ENCODE measurements at regions not wholly inside any gene's neighbourhood (a gene's known extent, or its start where the extent isn't known, plus 50 kb on each side); places are given as distances from the start of the nearest gene placed in this dataset.

- H3K4me1 ChIP-seq: peaks cover 11% of the 10 kb centered on the region
- no peaks in the 10 kb centered on the region for H3K9me3 ChIP-seq
- in situ Hi-C loops (cut with MboI; ENCODE audit: low sequenced_read_pairs): no loop called here
- no peaks in the 10 kb centered on the region for H3K27me3 ChIP-seq (ENCODE audit: low read depth)
- no peak for DNase-seq (ENCODE audit: low spot score in 2 of 2)
- H3K36me3 ChIP-seq (replicated peaks): no peaks in the 10 kb centered on the region
- no peak overlapping the region for H3K4me3 ChIP-seq
Observed at GRCh38 chr2:64853306-64853705, 135.9 kb upstream of the SLC1A4 start.

DNA sequence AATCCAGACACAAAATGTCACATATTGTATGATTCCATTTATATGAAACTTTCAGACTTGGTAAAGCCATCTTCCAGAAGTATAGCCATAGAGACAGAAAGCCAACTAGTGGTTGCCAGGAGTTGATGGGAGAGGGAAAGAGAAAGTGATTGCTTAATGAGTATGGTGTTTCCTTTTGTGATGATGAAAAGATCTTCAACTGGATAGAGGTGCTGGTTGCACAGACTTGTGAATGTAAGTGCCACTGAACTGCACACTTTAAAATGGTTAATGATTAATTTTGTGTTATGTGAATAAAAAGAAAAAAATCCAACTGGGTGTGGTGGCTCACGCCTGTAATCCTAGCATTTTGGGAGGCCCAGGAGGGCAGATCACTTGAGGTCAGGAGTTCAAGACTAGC lies 135.3 kb upstream of the SLC1A4 start:
- no peak overlapping the region for H3K4me3 ChIP-seq
- no peaks in the 10 kb centered on the region for H3K9me3 ChIP-seq
- DNase-seq (ENCODE audit: low spot score in 2 of 2): no peak
- H3K36me3 ChIP-seq (replicated peaks): no peaks in the 10 kb centered on the region
- peaks cover 17% of the 10 kb centered on the region for H3K4me1 ChIP-seq
- in situ Hi-C loops (cut with MboI; ENCODE audit: low sequenced_read_pairs): no loop called here
- H3K27me3 ChIP-seq (ENCODE audit: low read depth): no peaks in the 10 kb centered on the region

GRCh38 chr2:64854773-64855237 lies 134.4 kb upstream of the SLC1A4 start:
- Histone ChIP-seq H3K36me3 (replicated peaks) (no peaks in the 10 kb centered on the region), H3K27me3 (ENCODE audit: low read depth) (no peaks in the 10 kb centered on the region), H3K9me3 (no peaks in the 10 kb centered on the region), H3K4me3 (no peak overlapping the region), H3K4me1 (peaks cover 26% of the 10 kb centered on the region)
- in situ Hi-C loops (cut with MboI; ENCODE audit: low sequenced_read_pairs): no loop called here
- no peak for DNase-seq (ENCODE audit: low spot score in 2 of 2)

- Histone ChIP-seq H3K4me3 (no peak overlapping the region), H3K4me1 (peaks cover 29% of the 10 kb centered on the region), H3K9me3 (no peaks in the 10 kb centered on the region), H3K36me3 (replicated peaks) (no peaks in the 10 kb centered on the region; the same call in 1 of the 2 replicates), H3K27me3 (ENCODE audit: low read depth) (no peaks in the 10 kb centered on the region)
- in situ Hi-C loops (cut with MboI; ENCODE audit: low sequenced_read_pairs): no loop called here
- DNase-seq (ENCODE audit: low spot score in 2 of 2): peak; percentile 52 to 54
Observed at GRCh38 chr2:64857581-64858471, 131.4 kb upstream of the SLC1A4 start.

DNA sequence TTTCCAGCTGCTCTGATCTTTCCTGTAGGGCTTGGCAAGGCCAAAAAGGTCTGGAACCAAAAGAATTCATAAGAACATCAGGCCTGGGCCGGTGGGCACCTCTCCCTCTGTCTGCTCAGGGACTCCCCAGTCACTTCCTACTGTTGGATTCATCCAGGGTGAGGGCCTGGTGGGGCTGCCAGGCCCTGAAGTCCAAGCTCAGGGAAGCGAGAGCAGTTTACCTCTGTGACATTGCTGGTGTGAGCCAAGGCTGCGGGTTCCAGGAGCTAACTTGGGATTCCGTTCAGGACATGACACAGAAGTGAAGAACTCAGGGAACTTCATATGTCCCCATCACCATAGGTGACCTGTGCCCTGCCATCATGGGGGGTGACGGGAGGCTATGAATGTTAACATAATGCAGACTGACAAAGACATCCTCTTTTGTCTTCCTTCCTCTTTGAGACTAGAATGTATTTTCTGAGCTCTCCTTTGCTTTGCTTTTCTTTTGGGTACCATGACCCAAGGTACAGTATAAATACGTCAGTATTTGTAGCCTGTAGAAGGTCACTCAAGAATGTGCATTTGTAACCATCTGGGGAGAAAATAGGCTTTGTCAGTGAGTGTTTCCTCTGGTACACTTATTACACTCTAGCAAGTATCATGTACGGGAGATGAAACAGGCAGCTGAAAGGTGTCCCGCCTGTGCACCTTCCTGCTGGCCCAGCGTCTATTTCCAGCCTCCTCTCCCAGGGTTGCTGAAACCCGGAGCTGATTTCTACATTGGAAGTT lies 130.5 kb upstream of the SLC1A4 start:
- Histone ChIP-seq H3K4me1 (peaks cover 29% of the 10 kb centered on the region), H3K36me3 (replicated peaks) (no peaks in the 10 kb centered on the region; the same call in 1 of the 2 replicates), H3K4me3 (no peak overlapping the region; the same call in 1 of the 2 replicates), H3K9me3 (no peaks in the 10 kb centered on the region), H3K27me3 (ENCODE audit: low read depth) (no peaks in the 10 kb centered on the region)
- no peak for DNase-seq (ENCODE audit: low spot score in 2 of 2)
- in situ Hi-C loops (cut with MboI; ENCODE audit: low sequenced_read_pairs): no loop called here

GRCh38 chr2:64859312-64860212 lies 129.6 kb upstream of the SLC1A4 start:
- in situ Hi-C loops (cut with MboI; ENCODE audit: low sequenced_read_pairs): loop anchor here (10.0 kb wide), 1 partner anchor 215 kb away; no protein-coding TSS in a partner anchor

DNA sequence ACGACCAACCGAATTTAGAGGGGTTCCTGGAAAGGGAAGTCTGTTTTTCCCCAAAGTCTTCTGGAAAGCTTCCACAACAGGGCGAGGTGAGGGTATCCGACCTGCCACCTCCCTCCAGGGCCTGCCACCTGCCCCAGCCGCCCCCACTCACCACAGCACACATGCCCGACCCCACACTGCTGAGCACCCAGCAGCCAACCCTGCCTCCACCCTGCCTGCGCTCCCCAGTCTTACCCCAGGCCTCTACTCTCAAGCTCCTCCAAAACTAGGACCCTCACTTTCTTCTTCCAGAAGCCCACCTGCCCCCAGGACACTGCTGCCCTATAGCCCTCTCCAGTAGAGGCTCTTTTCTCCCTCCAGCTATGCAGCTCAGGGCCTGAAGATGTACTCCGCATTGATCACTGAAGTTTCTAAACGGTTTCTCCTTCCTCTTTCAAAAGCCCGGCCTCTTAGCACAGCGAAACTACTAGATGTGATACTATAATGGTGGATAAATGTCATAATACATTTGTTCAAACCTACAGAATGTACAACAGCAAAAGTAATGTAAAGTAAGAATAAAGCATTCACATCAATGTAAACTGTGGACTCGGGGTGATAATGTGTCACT lies 128.8 kb upstream of the SLC1A4 start:
- no peaks in the 10 kb centered on the region for H3K9me3 ChIP-seq
- H3K36me3 ChIP-seq (replicated peaks): no peaks in the 10 kb centered on the region; the same call in 1 of the 2 replicates
- H3K27me3 ChIP-seq (ENCODE audit: low read depth): no peaks in the 10 kb centered on the region
- in situ Hi-C loops (cut with MboI; ENCODE audit: low sequenced_read_pairs): loop anchor here (10.0 kb wide), 1 partner anchor 216 kb away; no protein-coding TSS in a partner anchor
- peaks cover 37% of the 10 kb centered on the region for H3K4me1 ChIP-seq
- no peak overlapping the region for H3K4me3 ChIP-seq
- no peak for DNase-seq (ENCODE audit: low spot score in 2 of 2)

More at GRCh38 chr2:64859312-64860212, 129.6 kb upstream of the SLC1A4 start:
- Histone ChIP-seq H3K4me3 (peak overlapping the region; percentile 7; the same call in 1 of the 2 replicates), H3K9me3 (no peaks in the 10 kb centered on the region), H3K4me1 (peaks cover 34% of the 10 kb centered on the region), H3K36me3 (replicated peaks) (no peaks in the 10 kb centered on the region; the same call in 1 of the 2 replicates), H3K27me3 (ENCODE audit: low read depth) (no peaks in the 10 kb centered on the region)
- peak; percentile 67 to 82 for DNase-seq (ENCODE audit: low spot score in 2 of 2)

GRCh38 chr2:64860936-64861335 lies 128.3 kb upstream of the SLC1A4 start:
- Histone ChIP-seq H3K27me3 (ENCODE audit: low read depth) (no peaks in the 10 kb centered on the region), H3K4me3 (no peak overlapping the region), H3K36me3 (replicated peaks) (no peaks in the 10 kb centered on the region; the same call in 1 of the 2 replicates), H3K4me1 (peaks cover 40% of the 10 kb centered on the region), H3K9me3 (no peaks in the 10 kb centered on the region)
- DNase-seq (ENCODE audit: low spot score in 2 of 2): no peak
- in situ Hi-C loops (cut with MboI; ENCODE audit: low sequenced_read_pairs): loop anchor here (10.0 kb wide), 1 partner anchor 216 kb away; no protein-coding TSS in a partner anchor

DNA sequence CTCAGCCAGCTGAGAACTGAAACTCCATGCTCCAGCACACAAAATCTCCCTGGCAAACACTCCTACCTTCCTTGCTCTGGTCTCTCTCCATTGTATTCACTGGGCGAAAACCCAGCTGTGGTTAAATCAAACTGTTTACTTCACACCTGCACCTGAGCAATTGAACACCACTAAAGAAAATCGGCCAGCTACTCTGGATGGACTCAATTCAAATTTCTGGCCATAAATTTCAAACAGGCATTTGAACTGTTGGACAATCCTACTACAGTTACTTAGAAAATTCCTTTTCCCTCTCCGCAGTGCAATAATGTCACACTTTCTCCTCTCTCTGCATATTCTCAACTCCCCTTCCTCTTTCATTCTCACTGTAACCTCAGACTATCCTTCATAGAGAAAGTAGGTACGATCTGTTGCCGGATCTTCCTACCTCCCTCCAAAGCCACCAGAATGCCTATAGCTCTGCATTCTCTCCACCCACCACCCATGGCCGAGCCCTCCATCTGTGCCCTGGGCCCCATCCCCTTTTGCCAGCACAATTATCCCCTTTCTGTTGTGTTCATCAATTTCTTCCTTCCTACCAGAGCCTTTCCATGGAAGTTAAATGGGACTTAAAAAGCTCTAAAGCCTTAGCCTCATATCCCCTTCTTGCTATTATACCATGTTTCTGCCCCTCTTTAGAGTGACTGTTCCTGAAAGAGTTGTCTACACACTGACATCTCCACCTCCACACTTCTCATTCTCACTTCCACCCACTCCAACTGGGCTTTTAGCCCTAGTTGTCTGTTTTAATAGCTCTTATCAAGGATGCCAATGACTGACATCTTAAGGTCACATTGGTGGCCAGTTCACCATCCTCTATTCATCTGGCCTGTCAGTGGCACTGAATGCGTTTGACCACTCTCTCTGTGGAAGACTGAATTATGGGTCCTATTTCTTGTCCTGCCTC lies 127.5 kb upstream of the SLC1A4 start:
- Histone ChIP-seq H3K4me3 (no peak overlapping the region), H3K9me3 (no peaks in the 10 kb centered on the region), H3K36me3 (replicated peaks) (no peaks in the 10 kb centered on the region; the same call in 1 of the 2 replicates), H3K4me1 (peaks cover 41% of the 10 kb centered on the region), H3K27me3 (ENCODE audit: low read depth) (no peaks in the 10 kb centered on the region)
- in situ Hi-C loops (cut with MboI; ENCODE audit: low sequenced_read_pairs): loop anchor here (10.0 kb wide), 1 partner anchor 217 kb away; no protein-coding TSS in a partner anchor
- DNase-seq (ENCODE audit: low spot score in 2 of 2): no peak

DNA sequence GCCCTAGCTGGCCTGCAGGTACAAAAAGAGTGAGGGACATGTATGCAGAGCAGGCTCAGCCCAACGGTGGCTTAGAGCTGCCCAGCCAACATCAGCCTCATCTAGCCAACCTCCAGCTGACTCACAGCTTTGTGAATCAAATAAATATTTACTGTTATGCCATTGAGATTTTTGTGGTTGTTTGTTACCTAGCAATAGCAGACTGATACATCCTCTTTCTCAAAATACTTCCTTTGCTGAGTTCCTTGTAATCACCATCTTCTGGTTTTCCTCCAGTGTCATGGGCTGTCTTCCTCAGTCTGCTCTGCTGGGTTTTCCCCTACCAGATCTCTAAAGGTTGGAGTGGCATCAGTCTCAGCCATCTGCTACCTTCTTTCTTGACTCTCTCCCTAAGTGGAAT lies 126.6 kb upstream of the SLC1A4 start:
- H3K36me3 ChIP-seq (replicated peaks): no peaks in the 10 kb centered on the region; the same call in 1 of the 2 replicates
- no peak overlapping the region for H3K4me3 ChIP-seq
- H3K9me3 ChIP-seq: no peaks in the 10 kb centered on the region
- no peaks in the 10 kb centered on the region for H3K27me3 ChIP-seq (ENCODE audit: low read depth)
- no peak for DNase-seq (ENCODE audit: low spot score in 2 of 2)
- in situ Hi-C loops (cut with MboI; ENCODE audit: low sequenced_read_pairs): loop anchor here (10.0 kb wide), 1 partner anchor 218 kb away; no protein-coding TSS in a partner anchor
- H3K4me1 ChIP-seq: peaks cover 37% of the 10 kb centered on the region

DNA sequence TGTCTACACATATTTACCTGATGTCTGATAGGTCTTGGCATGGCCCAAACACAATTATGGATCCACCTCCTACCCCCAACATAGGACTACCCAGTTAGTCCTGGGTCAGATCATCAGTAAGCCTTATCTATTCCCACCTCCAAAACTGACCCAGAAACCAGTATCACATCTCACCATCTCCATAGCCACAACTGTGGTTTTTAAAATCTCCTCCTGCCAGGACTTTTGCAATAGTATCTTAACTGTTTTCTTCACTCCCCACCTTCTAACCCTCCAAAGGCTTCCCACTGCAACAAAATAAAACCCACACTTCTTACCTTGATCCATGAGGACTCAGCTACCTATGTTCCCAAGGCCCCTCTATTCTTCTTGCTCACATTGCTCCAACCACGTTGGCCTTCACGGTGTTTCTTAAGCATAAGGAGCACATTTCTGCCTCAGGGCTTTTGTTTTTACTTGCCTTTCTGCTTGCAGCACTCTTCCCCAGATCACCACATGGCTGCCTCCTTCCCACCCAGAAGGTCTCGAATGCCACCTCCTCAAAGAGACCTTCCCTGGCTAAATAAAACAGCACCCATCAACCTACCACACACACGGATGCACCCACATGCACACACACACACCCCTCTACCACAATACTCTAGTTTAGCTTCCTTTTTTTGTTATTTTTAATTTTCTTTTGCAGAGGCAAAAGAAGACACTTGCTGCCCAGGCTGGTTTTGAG lies 125.9 kb upstream of the SLC1A4 start:
- in situ Hi-C loops (cut with MboI; ENCODE audit: low sequenced_read_pairs): loop anchor here (10.0 kb wide), 1 partner anchor 218 kb away; no protein-coding TSS in a partner anchor
- Histone ChIP-seq H3K36me3 (replicated peaks) (no peaks in the 10 kb centered on the region; the same call in 1 of the 2 replicates), H3K9me3 (no peaks in the 10 kb centered on the region), H3K27me3 (ENCODE audit: low read depth) (no peaks in the 10 kb centered on the region), H3K4me1 (peaks cover 31% of the 10 kb centered on the region), H3K4me3 (no peak overlapping the region)
- DNase-seq (ENCODE audit: low spot score in 2 of 2): no peak

Measured in HAP-1 (cell line).